HCT116 (cell line): ENCODE measurements at regions not wholly inside any gene's neighbourhood (a gene's known extent, or its start where the extent isn't known, plus 50 kb on each side); places are given as distances from the start of the nearest gene placed in this dataset.

Experiments used
- ATAC-seq: fragments of 200-7000 bp; cut with Tn5 transposase; 2 replicates; pipeline ENCODE4 v1.9.1; 2020; ENCODE audit warnings: mild to moderate bottlenecking, moderate library complexity
- BruUV-seq: library from RNA; stranded (reverse); fragments of 400-500 nt; replicated peaks from 2 replicates; lab custom pipeline; 2021; lab: Mats Ljungman, UMichigan
- CTCF ChIA-PET: fragments of 300-600 bp; sonication (Branson Sonifier 250); formaldehyde crosslinking; loops from one replicate; lab custom pipeline; 2021; ENCODE audit warnings: antibody characterized with exemption; lab: Charles Lee
- POLR2A ChIA-PET: fragments of 300-600, 350-600 bp; sonication (Branson Sonifier 250); formaldehyde crosslinking; loops from one replicate; lab custom pipeline; 2021; ENCODE audit warnings: antibody characterized with exemption; lab: Charles Lee
- RAD21 ChIA-PET, 2 experiments: fragments of 300-600 bp; sonication (Branson Sonifier 250); formaldehyde crosslinking; loops; one replicate each; lab custom pipeline; 2023; ENCODE audit warnings: low total read pairs in 2 of 2; ENCODE audit not compliant: uncharacterized antibody in 2 of 2, unreplicated experiment in 2 of 2, low non-redundant PET in 1 of 2; lab: Charles Lee
- DNase-seq: peaks from one replicate; pipeline ENCODE4 v3.0.0-alpha.2; 2010; ENCODE audit warnings: low read depth, low spot score
- H2AFZ ChIP-seq: fragments of 200-600 bp; shearing (Covaris generic), sonication (generic); 2 replicates; pipeline ENCODE4 v1.6.1; 2017; ENCODE audit warnings: low read depth, mixed run types, mixed read lengths, antibody characterized with exemption, low read length; ENCODE audit not compliant: poor library complexity, severe bottlenecking
- H3K27ac ChIP-seq: 2 replicates; pipeline ENCODE4 v1.5.1; 2012; ENCODE audit warnings: low read depth, low read length
- H3K27me3 ChIP-seq: fragments of 200-600 bp; sonication (generic); 2 replicates; pipeline ENCODE4 v1.6.1; 2016; ENCODE audit warnings: mixed run types, low read length, mixed read lengths; ENCODE audit not compliant: insufficient read depth
- H3K36me3 ChIP-seq, 2 experiments: fragments of 200-500 bp in 1 of 2; fragments of 200-600 bp in 1 of 2; sonication (Bioruptor generic) in 1 of 2; sonication (generic) in 1 of 2; 2 replicates each; pipeline versions ENCODE4 v1.5.1 to v1.6.1; 2014 to 2016; ENCODE audit warnings: low read length in 2 of 2, inconsistent platforms in 1 of 2, mixed read lengths in 1 of 2, mixed run types in 1 of 2; ENCODE audit not compliant: insufficient read depth in 2 of 2, control insufficient read depth in 1 of 2
- H3K4me1 ChIP-seq, 2 experiments: fragments of 200-600 bp in 1 of 2; sonication (generic) in 1 of 2; 2 replicates each; pipeline versions ENCODE4 v1.5.1 to v1.6.1; 2012 to 2017; ENCODE audit warnings: low read length in 2 of 2, inconsistent platforms in 1 of 2, mild to moderate bottlenecking in 1 of 2, mixed read lengths in 1 of 2, mixed run types in 1 of 2, moderate library complexity in 1 of 2; ENCODE audit not compliant: insufficient read depth in 2 of 2, control insufficient read depth in 1 of 2
- H3K4me2 ChIP-seq: fragments of 200-600 bp; sonication (generic); 2 replicates; pipeline ENCODE4 v1.6.1; 2017; ENCODE audit warnings: mixed run types, low read length, mixed read lengths
- H3K4me3 ChIP-seq, 2 experiments: fragments of 200-600 bp in 1 of 2; sonication (generic) in 1 of 2; replicated peaks in 1 of 2; 2 replicates each; pipeline ENCODE4 v1.5.1; 2011 to 2016; ENCODE audit warnings: low read length in 2 of 2, control low read depth in 1 of 2, low read depth in 1 of 2, mild to moderate bottlenecking in 1 of 2, mixed read lengths in 1 of 2, mixed run types in 1 of 2
- H3K79me2 ChIP-seq: fragments of 200-600 bp; sonication (generic); 2 replicates; pipeline ENCODE4 v1.6.1; 2017; ENCODE audit warnings: mild to moderate bottlenecking, mixed run types, low read length, moderate library complexity, mixed read lengths; ENCODE audit not compliant: insufficient read depth
- H3K9ac ChIP-seq: fragments of 200-600 bp; sonication (generic); 2 replicates; pipeline ENCODE4 v1.6.1; 2016; ENCODE audit warnings: low read length, mixed read lengths
- H3K9me2 ChIP-seq: fragments of 200-600 bp; sonication (generic), shearing (Covaris generic); 2 replicates; pipeline ENCODE4 v1.6.1; 2017; ENCODE audit warnings: mixed run types, mild to moderate bottlenecking, moderate library complexity; ENCODE audit not compliant: insufficient read depth
- H3K9me3 ChIP-seq, 2 experiments: fragments of 200-500 bp in 1 of 2; fragments of 200-600 bp in 1 of 2; sonication (Bioruptor generic) in 1 of 2; sonication (generic) in 1 of 2; 2 replicates each; pipeline ENCODE4 v1.6.1; 2014 to 2017; ENCODE audit warnings: low read length in 2 of 2, mixed read lengths in 2 of 2, inconsistent platforms in 1 of 2, low read depth in 1 of 2, mild to moderate bottlenecking in 1 of 2, mixed run types in 1 of 2, moderate library complexity in 1 of 2; ENCODE audit not compliant: control insufficient read depth in 1 of 2, insufficient read depth in 1 of 2
- H4K20me1 ChIP-seq: fragments of 200-600 bp; sonication (generic), shearing (Covaris generic); 2 replicates; pipeline ENCODE4 v1.6.1; 2017; ENCODE audit warnings: mixed run types, mild to moderate bottlenecking, moderate library complexity; ENCODE audit not compliant: insufficient read depth
- CBX3 ChIP-seq: IDR thresholded peaks from 2 replicates; pipeline ENCODE4 v1.6.1; 2012; ENCODE audit warnings: low read depth
- EZH2 ChIP-seq: fragments of 200-600 bp; sonication (generic); IDR thresholded peaks from 2 replicates; pipeline ENCODE4 v1.6.1; 2017; ENCODE audit warnings: antibody characterized with exemption, mixed run types
- EZH2phosphoT487 ChIP-seq: fragments of 200-600 bp; IDR thresholded peaks from 2 replicates; pipeline ENCODE4 v1.6.1; 2018; ENCODE audit warnings: antibody characterized with exemption, borderline replicate concordance
- FOSL1 ChIP-seq: IDR thresholded peaks from 2 replicates; pipeline ENCODE4 v1.6.1; 2012; ENCODE audit warnings: low read depth
- POLR2A ChIP-seq: IDR thresholded peaks from 2 replicates; pipeline ENCODE4 v1.7.0; 2011; ENCODE audit warnings: borderline replicate concordance; ENCODE audit not compliant: insufficient read depth, insufficient read length; ENCODE audit errors: extremely low read depth
- POLR2AphosphoS5 ChIP-seq: IDR thresholded peaks from 2 replicates; pipeline ENCODE4 v1.6.1; 2011; ENCODE audit warnings: mild to moderate bottlenecking, low read depth, low read length, moderate library complexity
- RAD21 ChIP-seq: IDR thresholded peaks from 2 replicates; pipeline ENCODE4 v1.6.1; 2012; ENCODE audit warnings: low read depth, mild to moderate bottlenecking
- TCF7L2 ChIP-seq: IDR thresholded peaks from 2 replicates; pipeline ENCODE4 v1.7.0; 2011; ENCODE audit warnings: borderline replicate concordance, inconsistent platforms; ENCODE audit not compliant: insufficient read depth, insufficient read length; ENCODE audit errors: extremely low read depth
- ZFX ChIP-seq: fragments of 450-650 bp; IDR thresholded peaks from 2 replicates; pipeline ENCODE4 v1.6.1; 2017
- intact Hi-C: fragments of 100-400 bp; cut with micrococcal nuclease; formaldehyde crosslinking; loops from 2 replicates; pipeline ENCODE4 v1.10.0; 2022
- TF ChIP-seq, protein P1 (sequence below): IDR thresholded peaks from 2 replicates; pipeline ENCODE4 v1.6.1; 2011; ENCODE audit warnings: mild to moderate bottlenecking, low read length, moderate library complexity; ENCODE audit not compliant: insufficient replicate concordance; ENCODE audit errors: extremely low read depth
- TF ChIP-seq, protein P2 (sequence below): IDR thresholded peaks from 2 replicates; pipeline ENCODE4 v1.6.1; 2012
- TF ChIP-seq, protein P3 (sequence below): IDR thresholded peaks from 2 replicates; pipeline ENCODE4 v1.6.1; 2012

DNA sequence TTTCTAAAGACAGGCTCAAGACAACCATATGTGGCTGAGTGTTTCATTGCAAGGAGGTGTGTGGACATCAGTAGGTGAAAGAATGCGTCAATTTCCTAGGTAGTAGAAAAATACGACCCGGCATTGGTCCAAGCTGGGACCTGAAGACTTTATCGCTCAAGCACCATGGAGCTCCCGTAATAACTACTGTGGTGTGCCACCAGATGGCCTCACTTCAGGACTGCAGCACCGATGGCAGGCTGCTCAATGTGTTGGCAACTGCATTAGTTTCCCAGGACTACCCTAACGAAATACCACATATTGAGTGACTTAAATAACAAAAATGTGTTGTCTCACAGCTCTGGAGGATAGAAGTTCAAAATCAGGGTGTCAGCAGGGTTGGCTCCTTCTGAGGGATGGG is 72.4 kb upstream of the FAT3 start:
- no TSS peak for BruUV-seq
- H2AFZ ChIP-seq = no peak overlapping the region
- no peaks in the 10 kb centered on the region for H3K36me3 ChIP-seq
- no peak overlapping the region for H3K4me2 ChIP-seq
- H3K27ac ChIP-seq = no peak overlapping the region
- intact Hi-C loops = no loop called here
- no peak overlapping the region for H3K4me3 ChIP-seq
- H3K9me2 ChIP-seq = no peaks in the 10 kb centered on the region
- ATAC-seq = no peak
- RAD21 ChIA-PET = no interaction called here
- no peak overlapping the region for H3K9ac ChIP-seq
- CTCF ChIA-PET = no interaction called here
- H4K20me1 ChIP-seq = no peaks in the 10 kb centered on the region
- TF ChIP-seq TCF7L2 = no peak
- TF ChIP-seq CBX3 = no peak
- no peak for TF ChIP-seq EZH2
- no peak for TF ChIP-seq POLR2A
- no peak for TF ChIP-seq FOSL1
- TF ChIP-seq, protein P1, sequence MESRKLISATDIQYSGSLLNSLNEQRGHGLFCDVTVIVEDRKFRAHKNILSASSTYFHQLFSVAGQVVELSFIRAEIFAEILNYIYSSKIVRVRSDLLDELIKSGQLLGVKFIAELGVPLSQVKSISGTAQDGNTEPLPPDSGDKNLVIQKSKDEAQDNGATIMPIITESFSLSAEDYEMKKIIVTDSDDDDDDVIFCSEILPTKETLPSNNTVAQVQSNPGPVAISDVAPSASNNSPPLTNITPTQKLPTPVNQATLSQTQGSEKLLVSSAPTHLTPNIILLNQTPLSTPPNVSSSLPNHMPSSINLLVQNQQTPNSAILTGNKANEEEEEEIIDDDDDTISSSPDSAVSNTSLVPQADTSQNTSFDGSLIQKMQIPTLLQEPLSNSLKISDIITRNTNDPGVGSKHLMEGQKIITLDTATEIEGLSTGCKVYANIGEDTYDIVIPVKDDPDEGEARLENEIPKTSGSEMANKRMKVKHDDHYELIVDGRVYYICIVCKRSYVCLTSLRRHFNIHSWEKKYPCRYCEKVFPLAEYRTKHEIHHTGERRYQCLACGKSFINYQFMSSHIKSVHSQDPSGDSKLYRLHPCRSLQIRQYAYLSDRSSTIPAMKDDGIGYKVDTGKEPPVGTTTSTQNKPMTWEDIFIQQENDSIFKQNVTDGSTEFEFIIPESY = no peak
- TF ChIP-seq, protein P2, sequence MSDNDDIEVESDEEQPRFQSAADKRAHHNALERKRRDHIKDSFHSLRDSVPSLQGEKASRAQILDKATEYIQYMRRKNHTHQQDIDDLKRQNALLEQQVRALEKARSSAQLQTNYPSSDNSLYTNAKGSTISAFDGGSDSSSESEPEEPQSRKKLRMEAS = no peak
- TF ChIP-seq ZFX = no peak
- TF ChIP-seq EZH2phosphoT487 = no peak
- TF ChIP-seq, protein P3, sequence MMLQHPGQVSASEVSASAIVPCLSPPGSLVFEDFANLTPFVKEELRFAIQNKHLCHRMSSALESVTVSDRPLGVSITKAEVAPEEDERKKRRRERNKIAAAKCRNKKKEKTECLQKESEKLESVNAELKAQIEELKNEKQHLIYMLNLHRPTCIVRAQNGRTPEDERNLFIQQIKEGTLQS = no peak
- no peak for TF ChIP-seq RAD21
- TF ChIP-seq POLR2AphosphoS5 = no peak
- TF ChIP-seq, all 23 proteins: peak for 0
- Histone ChIP-seq H3K27me3 (no peaks in the 10 kb centered on the region), H3K9me3 (peaks cover 0 to 9% of the 10 kb centered on the region in 2 experiments; a peak in 2 of 4 replicates), H3K79me2 (no peaks in the 10 kb centered on the region), H3K4me1 (no peaks in the 10 kb centered on the region)
- no peak for DNase-seq
- POLR2A ChIA-PET = no interaction called here
